NCI-H82 treated with DMSO at 0.1 percent for 48 hours (cell line): ENCODE measurements at regions not wholly inside any gene's neighbourhood (a gene's known extent, or its start where the extent isn't known, plus 50 kb on each side); places are given as distances from the start of the nearest gene placed in this dataset.

ENCODE experiments used
- DNase-seq: peaks from one replicate; lab custom pipeline; 2025; ENCODE audit not compliant: unreplicated experiment; lab: John Stamatoyannopoulos, UW

DNA sequence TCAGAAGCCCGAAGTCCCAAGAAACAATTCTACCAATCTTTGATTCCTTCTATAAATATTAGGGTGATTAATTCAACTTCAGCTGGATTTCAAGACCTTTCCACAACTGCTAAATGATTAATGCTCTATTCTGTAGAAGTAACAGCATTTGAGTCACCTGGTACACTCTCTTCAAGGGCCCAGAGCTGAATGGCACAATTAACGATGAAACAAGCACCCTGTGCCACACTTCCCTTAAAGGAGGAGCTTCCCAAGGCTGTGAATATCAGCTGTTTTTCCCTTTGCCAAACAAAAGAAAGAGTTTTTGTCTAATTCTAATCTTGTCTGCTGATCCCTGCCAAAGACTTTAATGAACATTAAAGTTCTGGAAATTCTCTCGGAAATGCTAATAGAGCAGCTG is 56.0 kb downstream of the BOD1L2 start:
- DNase-seq: no peak

DNA sequence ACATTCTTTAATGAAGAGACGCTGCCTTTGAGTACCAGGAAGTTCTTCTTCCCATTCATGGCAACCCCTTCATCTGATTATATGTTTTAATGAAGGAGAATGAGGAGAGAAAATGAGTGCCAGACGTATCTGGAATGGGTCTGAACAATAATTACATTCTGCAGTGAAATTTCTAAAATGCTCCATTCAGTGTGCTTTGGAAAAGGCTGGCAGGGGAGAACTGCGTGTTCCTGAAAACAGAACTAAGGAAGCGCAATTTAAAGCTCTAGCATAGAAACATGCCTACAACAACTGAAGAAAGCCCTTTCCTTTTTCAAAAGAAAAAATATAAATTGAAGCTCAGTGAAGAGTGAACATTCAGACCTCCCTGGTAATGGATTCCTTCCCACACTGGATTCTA is 58.8 kb downstream of the BOD1L2 start:
- no peak for DNase-seq

DNA sequence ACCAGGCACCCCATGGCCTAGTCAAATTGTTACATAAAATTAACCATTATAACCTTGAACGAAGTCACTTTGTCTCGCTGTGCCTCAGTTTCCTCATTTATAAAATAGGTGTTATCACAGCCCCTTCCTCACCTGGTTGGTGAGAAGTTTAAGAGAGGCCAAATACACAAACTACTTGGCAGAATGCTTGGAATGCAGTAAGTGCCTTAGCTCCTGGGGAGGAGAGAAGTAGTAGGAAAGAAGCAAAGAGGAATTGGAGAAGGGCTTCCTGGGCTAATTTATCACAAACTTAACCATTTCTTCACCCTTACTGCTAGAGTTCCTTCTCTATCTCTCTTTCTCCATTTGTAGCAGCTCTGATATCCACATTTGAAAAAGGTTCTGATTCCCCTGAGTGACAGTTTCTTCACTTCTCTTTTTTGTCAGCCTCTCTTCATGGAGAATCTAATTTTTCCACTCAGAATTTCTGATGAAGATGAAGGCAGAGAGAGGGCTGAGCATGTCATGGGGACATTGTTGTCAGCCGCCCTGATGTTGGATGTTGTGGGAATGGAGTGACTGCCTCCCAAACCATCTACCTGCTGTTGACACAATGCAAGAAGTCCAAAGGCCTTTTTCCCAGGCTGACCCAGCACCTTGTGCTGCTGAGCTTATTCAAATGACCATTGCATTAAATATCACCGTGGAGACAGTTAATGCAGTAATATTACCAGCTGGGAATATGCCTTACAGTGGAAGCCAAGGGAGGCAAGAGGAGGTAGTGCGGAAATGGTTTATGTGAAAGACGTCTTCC is 60.4 kb downstream of the BOD1L2 start:
- DNase-seq: no peak

DNA sequence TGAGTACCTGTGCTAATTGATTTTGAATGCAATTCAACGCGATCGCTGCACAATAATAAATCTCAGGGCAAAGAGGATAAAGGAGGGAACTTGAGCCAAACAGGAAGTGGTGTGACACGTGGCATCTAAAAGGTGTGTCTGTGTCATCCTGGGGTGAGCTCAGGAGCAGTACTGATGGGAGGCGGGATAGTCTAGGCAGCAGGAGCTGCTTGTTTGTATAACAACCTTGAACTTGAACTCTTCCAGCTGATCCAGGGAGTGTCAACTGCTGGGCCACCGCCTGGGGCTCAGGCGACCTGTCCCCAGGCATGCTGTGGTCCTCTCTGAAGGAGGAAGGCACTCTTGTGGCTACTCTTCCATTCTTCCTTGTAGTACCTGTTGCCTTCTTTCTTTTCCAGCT is 61.2 kb downstream of the BOD1L2 start:
- DNase-seq: no peak

DNA sequence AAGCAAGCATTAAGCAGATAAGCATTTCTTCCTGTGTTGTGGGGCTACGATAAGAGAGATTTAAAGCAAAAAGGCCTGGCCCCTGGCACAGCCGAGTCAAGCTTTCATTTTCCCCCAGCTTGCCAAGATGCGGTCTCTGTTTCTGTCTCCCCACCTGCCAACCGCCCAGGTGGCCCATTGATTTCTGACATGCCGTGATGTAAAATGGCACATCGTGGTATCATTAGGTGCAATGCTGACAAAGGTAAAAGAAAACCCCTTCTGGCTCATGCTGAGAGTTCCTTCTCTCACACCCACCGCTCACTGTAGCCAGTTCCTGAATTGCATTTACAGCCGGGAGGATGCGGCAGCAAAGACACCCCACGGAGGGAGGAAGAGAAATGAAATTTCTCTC is 62.8 kb downstream of the BOD1L2 start:
- no peak for DNase-seq

DNA sequence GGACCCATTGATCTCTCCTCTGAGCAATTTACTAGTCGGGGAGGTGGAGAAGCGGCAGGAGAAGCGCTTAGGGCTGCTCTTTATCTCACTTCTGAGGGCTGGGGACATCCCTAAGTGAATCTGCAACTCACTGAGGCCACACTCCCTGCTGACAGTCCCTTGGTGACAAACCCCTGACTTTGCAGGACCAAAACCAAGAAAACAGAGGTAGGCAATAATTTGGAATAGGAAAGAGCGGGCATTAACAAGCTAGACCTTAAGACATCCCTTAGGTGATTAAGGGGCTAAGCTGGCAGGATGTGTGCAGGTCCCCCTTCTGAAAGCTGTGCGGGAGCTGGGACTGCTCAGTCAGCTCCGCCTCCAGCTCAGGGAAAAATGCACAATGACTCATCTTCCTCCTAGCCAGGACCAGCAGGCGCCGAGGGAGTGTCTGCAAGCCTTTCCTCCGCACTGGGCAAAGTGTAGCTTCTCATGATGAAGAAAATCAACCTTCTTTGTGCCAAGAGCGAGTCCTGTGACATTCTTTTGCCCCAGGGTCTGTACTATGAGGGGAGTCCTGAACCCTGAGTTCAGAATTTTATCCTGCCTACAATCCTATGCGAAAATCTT is 63.3 kb downstream of the BOD1L2 start:
- no peak for DNase-seq

DNA sequence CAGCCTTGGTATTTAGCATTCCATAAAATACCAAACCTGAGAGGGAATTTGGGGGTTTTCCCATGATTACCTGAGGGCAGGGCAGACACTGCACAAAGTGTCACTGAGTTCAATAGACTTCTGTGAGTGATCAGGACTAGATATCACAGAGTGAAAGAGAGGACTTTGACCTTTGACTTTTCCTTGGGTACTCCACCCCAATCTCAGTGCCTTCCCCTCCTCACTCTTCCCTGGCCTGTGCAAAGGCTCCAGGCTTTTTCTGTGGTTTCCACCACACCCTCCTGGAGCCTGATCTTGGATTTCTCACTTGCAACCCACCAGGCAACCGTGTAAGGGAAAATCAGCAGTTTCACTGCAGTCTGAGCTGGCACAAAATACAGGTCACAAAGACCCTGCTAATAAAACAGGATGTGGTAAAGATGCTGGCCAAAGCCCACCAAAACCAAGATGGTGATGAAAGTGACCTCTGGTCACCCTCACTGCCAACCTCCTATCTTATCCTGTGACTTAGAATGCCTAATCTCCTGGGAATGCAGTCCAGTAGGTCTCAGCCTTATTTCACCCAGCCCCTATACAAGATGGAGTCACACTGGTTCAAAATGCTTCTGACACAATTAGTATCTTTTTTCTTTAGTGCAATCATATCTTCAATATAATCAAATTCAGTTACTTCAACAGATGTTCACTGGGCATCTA is 64.0 kb downstream of the BOD1L2 start:
- DNase-seq: no peak

DNA sequence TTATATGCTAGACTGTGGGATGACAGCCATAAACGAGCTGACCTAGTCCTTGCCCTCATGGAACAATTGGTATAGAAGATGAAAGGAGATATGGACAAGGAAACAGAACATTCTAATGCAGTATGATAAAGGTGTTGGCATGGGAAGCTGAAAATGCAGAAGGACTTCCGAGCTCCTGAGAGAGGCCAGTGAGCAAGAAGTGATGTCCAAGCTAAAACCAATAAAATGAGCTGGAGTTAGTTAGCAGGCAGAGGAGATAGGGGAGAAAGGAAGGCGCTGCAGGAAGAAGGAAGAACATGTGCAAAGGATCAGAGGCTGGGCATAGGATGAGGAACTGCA is 64.5 kb downstream of the BOD1L2 start:
- no peak for DNase-seq

DNA sequence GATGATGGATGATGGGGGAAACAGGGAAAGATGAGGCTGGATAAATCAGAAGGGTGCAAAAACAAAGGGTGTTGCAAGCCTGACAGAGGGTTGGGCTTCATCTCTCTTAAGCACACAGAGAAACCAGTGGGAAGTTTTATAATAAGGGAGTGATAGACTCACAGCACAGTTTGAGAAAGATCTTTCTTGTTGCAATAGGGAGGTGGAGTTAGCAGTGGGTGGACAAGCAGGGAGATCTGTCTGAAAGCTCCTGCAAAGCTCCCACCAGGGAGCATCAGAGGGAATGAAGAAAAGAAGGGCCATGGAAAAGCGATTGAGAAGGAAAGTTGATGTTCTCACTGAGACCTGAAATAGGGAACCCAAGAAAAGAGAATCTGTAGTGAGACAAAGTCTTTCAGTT is 64.9 kb downstream of the BOD1L2 start:
- no peak for DNase-seq

DNA sequence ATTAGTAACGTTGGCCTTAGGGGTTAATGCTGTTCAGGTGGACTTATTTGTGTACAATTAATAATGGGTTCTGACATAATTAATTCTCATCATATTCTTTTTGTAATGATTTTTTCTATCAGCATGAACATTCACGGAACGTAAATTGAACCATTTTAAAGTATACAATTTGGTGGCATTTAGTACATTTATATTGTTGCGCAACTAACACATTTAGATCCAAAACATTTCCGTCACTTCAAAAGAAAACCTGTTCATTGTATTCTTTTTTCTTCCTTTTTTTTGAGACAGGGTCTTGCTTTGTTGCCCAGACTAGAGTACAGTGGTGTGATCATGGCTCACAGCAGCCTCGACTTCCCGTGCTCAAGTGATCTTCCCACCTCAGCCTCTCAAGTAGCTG is 65.8 kb downstream of the BOD1L2 start:
- no peak for DNase-seq

DNA sequence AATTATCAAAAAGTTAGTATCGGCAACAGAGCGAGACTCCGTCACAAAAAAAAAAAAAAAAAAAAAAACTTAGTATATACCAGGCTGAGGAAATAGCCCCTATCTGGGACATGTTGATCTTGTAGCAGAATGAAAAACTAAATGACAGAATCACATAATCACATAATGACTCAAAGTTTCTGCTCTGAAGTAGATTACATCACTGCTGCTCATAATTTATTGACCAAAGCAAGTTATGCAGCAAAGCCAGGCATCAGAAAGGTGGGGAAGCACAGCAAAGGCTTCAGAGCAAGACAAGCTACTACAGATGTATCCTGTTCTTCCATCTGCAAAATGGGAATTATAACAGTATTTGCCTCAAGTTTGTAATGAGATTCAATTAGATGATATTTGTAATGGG is 68.1 kb downstream of the BOD1L2 start:
- DNase-seq: no peak

DNA sequence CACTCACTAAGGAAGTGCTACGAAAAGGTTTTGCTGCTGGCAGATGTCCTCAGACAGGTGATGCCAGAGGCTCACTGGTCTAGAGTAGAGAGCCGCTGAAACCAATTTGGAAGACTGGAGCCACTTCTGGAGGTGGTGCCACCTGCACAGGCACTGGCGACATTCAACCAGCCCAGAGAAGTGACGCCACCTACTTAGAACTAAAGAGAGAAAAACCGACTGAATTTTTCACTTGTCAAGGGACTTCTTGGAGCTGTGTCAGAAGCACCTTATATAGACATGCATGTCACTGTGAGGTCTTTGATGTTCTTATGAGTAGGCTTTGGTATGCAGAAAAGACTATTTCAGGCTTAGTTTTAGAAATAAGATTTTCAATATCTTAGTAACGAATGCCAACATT is 71.4 kb downstream of the BOD1L2 start:
- no peak for DNase-seq

DNA sequence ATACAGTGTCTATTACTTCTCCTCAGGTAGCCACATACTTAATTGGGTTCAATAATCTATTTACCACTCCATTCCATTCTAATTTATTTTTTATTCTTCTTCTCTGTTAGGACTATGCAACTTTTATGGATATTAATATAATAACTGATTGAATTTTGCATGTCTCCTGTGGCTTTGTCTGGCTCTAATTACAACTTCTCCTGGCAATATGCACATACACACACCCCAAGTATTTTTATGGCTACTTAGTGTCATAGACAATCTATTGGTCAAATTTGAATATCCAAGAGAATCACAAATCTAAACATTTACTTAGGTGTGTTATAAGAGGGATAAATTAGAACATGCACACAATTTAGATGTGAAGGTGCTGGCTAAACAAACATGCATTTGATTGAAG is 73.1 kb downstream of the BOD1L2 start:
- no peak for DNase-seq

DNA sequence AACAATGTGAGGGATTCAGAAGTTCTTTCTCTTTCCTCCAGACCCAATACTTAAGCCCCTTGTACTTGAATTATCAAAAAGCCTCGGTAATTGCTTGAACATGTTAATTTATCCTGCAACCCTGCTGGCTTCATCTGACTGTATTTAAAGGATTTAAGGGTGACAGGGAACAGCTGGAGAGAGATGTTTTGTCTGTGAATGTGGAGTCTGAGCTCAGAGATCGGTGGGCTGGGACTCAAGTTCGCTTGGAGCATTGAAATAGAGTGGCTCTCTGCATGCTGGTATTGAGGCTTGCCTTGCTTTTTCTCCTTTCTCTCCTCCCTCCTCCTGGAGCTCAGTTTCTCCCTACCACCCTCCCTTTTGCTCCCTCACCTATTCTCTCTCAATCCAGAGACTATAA is 73.6 kb downstream of the BOD1L2 start:
- DNase-seq: peak; percentile 37

DNA sequence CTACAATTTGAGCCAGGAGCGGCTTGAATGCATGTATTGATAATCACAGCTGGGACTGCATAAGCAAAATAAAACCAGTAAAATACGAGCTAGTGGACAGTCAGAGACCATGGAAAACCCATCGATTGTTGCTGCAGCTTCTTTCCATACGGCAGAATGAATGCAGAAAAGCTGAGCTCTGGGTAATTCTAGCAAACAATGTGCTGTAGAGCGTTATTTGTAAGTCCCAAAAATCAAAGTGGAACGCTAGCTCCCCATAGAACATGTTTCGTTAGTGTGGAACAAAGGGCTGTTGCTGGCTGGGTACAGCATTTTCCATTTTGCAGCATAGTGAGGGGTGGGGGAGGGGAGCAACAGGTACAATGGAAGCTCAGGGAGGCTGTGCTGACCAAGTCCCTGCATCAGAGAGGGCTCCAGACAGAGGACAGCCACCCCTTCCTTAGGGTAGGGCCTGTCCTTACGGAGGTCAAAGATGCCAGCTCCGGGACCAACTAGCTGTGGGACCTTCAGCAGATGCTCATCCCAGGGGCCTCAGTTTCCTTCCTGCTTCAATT is 74.1 kb downstream of the BOD1L2 start:
- DNase-seq: no peak

DNA sequence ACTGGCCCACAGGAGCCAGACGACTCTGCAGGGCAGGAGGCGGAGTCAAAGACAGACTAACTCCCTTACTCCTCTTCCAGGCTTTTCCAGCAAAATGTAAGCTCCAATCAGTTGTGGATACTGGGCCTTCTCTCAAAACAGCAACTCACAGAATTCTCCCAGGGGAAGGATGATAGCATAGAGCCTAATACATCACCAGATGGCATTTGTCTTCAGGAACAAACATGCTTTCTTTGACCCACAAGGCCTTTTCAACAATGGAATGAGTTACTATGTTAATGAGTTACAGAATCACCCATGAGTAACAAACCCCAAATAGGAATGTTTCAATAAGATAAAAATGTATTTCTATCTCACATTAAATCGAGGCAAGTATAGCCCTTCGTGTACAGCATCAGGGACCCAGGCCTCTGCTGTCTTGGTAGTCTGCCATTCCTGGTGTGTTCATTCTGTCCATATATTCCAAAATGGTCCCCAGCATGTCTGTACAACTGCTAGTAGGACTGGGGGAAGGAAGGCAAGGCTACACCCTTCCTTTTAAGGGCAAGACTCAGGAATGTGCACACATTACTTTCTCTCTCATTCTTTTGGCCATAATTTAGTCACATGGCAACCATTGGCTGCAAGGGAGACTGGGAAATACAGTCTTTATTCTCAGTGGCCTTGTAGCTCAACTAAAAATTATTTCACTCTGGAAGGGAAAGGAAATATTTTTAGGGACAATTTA is 76.4 kb downstream of the BOD1L2 start:
- DNase-seq: no peak

DNA sequence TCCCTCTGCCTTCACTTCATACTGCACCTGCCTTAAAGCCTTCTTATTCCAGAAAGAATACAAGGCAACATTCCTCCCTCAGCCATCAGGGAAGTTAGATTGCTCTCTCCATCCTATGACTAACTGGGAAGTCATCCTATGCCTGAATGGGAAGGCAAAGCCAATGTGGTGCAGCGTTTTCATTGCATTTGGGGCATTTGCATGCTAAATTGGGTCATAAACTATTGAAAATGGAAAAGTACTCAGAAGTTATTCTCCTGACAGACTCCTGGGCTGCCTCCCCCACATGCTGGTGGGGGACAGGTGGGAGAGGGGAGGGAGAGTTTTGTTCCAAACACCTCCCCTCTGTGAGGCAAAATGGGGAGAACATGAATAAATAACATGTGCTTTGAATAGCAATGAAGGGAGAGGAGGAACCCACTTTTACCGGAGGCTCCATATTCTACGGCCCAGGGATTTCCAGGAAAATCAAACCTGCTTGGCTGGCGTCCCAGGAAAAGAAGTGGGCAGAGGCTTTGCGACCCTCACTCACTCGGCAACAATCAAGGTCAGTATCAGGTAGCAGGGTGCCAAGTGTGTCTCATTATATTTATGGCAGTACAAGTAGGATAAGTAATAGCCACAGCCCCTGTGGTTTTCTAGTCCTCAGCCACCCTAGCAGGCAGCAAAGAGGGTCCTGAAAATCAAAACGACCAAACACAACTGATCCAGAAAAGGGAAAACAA is 84.1 kb downstream of the BOD1L2 start:
- no peak for DNase-seq

DNA sequence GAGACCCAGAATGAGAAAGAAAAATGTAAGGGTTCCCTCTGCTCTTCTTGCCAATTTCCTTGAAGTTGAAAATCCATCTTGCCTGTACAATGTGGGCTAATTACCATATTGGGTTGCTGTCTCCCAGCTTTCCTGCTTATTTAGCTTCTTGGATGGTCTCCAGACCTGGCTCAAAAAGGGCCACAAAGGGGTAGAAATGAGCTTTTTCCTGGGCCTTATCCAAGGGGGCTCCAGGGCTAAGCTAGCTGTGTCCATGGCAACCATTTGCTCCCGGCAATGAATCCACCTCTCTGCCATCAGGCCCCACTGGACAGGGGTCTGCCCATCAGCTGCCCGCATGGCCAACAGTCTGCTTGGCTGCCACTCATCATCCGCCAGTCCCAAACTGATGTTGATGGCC is 85.0 kb downstream of the BOD1L2 start:
- DNase-seq: no peak

DNA sequence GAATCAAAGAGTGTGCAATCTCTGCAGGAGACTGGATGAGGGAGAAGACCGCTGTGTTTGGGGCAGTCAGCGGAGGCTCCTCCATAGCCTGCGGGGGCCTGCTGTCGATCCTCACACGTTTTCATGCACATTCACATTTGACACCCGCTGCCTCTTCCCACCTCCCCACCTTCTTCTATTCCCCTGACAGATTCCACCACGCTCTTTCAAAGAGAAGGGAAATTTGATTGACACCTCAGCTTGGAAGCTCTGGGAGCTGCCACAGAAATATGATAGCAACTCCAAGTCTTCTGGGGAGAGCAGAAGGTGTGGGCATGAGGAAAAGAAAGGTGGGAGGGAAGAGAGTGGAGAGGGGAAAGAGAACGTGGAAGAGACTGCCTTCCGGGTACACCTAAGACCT is 87.5 kb downstream of the BOD1L2 start:
- no peak for DNase-seq

DNA sequence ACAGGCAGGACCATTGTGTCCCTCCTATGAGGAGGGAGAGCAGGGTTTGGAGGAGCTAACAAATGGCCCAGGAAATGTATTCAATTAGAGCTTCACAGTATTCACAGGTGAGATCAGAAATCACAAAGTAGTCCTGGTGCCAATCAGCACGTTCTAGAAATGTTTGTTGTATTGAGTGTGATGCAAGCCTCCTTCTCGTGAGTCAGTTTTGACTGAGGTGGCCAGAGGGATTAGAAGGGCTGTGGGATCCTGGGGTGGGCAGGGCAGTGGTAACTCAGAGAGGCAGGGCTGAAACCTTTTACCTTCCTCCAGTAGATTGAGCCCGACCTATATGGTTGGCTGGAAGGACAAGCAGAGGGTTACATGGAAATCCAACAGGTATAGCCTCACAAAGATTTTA is 95.0 kb downstream of the BOD1L2 start:
- DNase-seq: no peak

DNA sequence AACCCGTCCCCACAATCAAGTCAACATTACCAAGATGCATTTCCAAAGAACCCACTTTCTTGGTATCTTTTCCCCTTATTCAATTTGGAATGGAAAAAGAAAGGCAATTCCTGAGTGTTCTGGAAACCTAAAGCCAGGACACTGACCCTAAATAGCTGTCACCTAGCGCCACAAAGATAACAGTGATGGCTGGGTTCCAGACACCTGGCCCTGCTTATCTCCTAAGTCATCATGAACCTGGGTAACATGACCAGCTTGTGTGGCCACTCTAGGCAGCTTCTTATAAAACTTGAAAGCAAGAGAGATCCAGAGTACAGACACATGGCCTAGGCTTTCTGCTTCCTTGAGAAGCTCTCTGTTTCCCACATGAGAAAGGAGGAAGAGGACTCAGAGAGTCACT is 95.4 kb downstream of the BOD1L2 start:
- no peak for DNase-seq
